ENCODE measurements at regions not wholly inside any gene's neighbourhood (a gene's known extent, or its start where the extent isn't known, plus 50 kb on each side); places are given as distances from the start of the nearest gene placed in this dataset.
"Not testable (repeated sequence)": the region's sequence is repeated elsewhere in the genome, so short reads cannot be mapped to it uniquely, and the experiment has no call there.

GRCh38 chr13:47892374-47892773, 108.7 kb downstream of the SUCLA2 start:
- Histone ChIP-seq H3K4me3 (no peak overlapping the region), H3K27me3 (ENCODE audit: insufficient read depth in 3 of 3, low read length in 2 of 3) (no peaks in the 10 kb centered on the region), H3K27ac (no peak overlapping the region), H3K4me1 (no peaks in the 10 kb centered on the region), H3K36me3 (ENCODE audit: insufficient read depth in 1 of 2, low read depth in 1 of 2) (peaks cover 0 to 4% of the 10 kb centered on the region in 2 donors), H3K9me3 (no peaks in the 10 kb centered on the region)
- 78 to 86% (median 83%) methylated on average over 6 of the region's 6 CpGs for WGBS, 3 donors
- DNase-seq (no peak), ATAC-seq (no peak)
- no peak for TF ChIP-seq CTCF (IDR thresholded peaks at IDR 0.05)
- intact Hi-C loops (cut with DNase I): no loop called here

- no peak for DNase-seq
- Histone ChIP-seq H3K4me1 (no peaks in the 10 kb centered on the region), H3K27me3 (ENCODE audit: insufficient read depth in 3 of 3, low read length in 2 of 3) (no peaks in the 10 kb centered on the region), H3K36me3 (ENCODE audit: insufficient read depth in 1 of 2, low read depth in 1 of 2) (no peaks in the 10 kb centered on the region), H3K27ac (no peak overlapping the region), H3K9me3 (no peaks in the 10 kb centered on the region), H3K4me3 (no peak overlapping the region)
- no peak for ATAC-seq
- TF ChIP-seq CTCF (IDR thresholded peaks at IDR 0.05): no peak
- intact Hi-C loops (cut with DNase I): no loop called here
Measured at GRCh38 chr13:47890146-47890814, 110.8 kb downstream of the SUCLA2 start.

DNA sequence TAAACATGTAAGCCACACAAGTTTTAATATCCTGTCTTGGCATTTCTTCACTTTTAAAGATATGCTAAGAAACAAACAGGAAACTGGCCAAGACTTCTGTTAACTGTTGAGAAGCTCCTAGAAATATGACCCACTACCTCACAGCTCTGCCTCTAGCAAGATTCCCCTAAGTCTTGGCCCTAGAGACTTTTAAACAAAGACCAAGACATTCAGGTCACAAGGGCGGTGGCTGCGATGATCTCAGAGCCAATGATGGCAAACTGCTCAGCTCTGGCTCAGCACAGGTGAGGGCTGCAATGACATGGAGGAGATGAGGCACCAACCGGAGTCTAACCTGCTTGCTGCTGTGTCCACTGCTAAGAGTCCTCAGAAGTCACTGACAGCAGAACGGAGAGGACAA, 114.8 kb downstream of the SUCLA2 start:
- no peaks in the 10 kb centered on the region for H3K27me3 ChIP-seq (ENCODE audit: insufficient read depth in 3 of 3, low read length in 2 of 3)
- 87 to 89% (median 87%) methylated on average over 4 of the region's 4 CpGs for WGBS, 3 donors
- no peaks in the 10 kb centered on the region for H3K9me3 ChIP-seq
- intact Hi-C loops (cut with DNase I): no loop called here
- no peak for ATAC-seq
- no peak overlapping the region for H3K4me3 ChIP-seq
- no peak overlapping the region for H3K27ac ChIP-seq
- DNase-seq: no peak
- H3K4me1 ChIP-seq: no peaks in the 10 kb centered on the region
- TF ChIP-seq CTCF (IDR thresholded peaks at IDR 0.05): no peak
- no peaks in the 10 kb centered on the region for H3K36me3 ChIP-seq (ENCODE audit: insufficient read depth in 1 of 2, low read depth in 1 of 2)

DNA sequence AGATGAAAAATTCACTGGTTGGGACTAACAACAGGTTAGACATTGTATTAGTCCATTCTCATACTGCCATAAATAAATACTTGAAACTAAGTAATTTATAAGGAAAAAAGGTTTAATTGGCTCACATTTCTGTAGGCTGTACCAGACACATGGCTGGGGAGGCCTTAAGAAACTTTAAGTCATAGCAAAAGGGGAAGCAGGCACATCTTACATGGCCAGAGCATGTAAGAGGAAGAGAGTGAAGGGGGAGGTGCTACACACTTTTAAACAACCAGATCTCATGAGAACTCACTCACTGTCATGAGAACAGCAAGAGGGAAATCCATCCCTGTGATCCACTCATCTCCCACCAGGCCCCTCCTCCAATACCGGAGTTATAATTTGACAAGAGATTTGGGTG, 125.9 kb downstream of the SUCLA2 start:
- intact Hi-C loops (cut with DNase I): no loop called here
- no peak overlapping the region for H3K27ac ChIP-seq
- H3K36me3 ChIP-seq (ENCODE audit: insufficient read depth in 1 of 2, low read depth in 1 of 2): no peaks in the 10 kb centered on the region
- no peak overlapping the region for H3K4me3 ChIP-seq
- peaks cover 10% of the 10 kb centered on the region for H3K9me3 ChIP-seq
- DNase-seq (no peak), ATAC-seq (no peak)
- no peaks in the 10 kb centered on the region for H3K4me1 ChIP-seq
- WGBS, 3 donors: 84 to 98% (median 95%) methylated on average over 1 of the region's 1 CpG
- TF ChIP-seq CTCF (IDR thresholded peaks at IDR 0.05): no peak
- no peaks in the 10 kb centered on the region for H3K27me3 ChIP-seq (ENCODE audit: insufficient read depth in 3 of 3, low read length in 2 of 3)

- ATAC-seq; H3K27ac ChIP-seq; H3K36me3 ChIP-seq (ENCODE audit: insufficient read depth in 1 of 2, low read depth in 1 of 2); H3K4me3 ChIP-seq; DNase-seq; intact Hi-C loops (cut with DNase I); H3K4me1 ChIP-seq; H3K27me3 ChIP-seq (ENCODE audit: insufficient read depth in 3 of 3, low read length in 2 of 3): not testable (repeated sequence)
- peaks cover 10% of the 10 kb centered on the region for H3K9me3 ChIP-seq
Measured at GRCh38 chr13:47873987-47874386, 127.1 kb downstream of the SUCLA2 start.

DNA sequence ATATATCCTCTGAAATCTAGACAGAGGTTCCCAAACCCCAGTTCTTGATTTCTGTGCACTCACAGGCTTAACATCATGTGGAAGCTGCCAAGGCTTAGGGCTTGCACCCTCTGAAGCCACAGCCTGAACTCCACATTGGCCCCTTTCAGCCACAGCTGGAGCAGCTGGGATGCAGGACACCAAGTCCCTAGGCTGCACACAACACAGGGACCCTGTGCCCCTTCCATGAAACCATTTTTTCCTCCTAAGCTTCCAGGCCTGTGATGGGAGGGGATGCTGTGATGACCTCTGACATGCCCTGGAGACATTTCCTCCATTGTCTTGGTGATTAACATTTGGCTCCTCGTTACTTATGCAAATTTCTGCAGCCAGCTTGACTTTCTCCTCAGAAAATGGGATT, 127.8 kb downstream of the SUCLA2 start:
- H3K27ac ChIP-seq; H3K27me3 ChIP-seq (ENCODE audit: insufficient read depth in 3 of 3, low read length in 2 of 3); ATAC-seq; H3K4me3 ChIP-seq; intact Hi-C loops (cut with DNase I); DNase-seq; H3K4me1 ChIP-seq; H3K36me3 ChIP-seq (ENCODE audit: insufficient read depth in 1 of 2, low read depth in 1 of 2): not testable (repeated sequence)
- WGBS, 3 donors: 17 to 74% (median 43%) methylated on average over 1 of the region's 1 CpG
- peaks cover 10% of the 10 kb centered on the region for H3K9me3 ChIP-seq

Data from psoas muscle (tissue), 7 donors.